Panc1 (cell line): ENCODE measurements at regions not wholly inside any gene's neighbourhood (a gene's known extent, or its start where the extent isn't known, plus 50 kb on each side); places are given as distances from the start of the nearest gene placed in this dataset.

Experiments used
- POLR2AphosphoS5 ChIP-seq: IDR thresholded peaks from 2 replicates; pipeline ENCODE4 v1.6.1; 2012; ENCODE audit warnings: mild to moderate bottlenecking, low read depth, low read length, moderate library complexity
- TF ChIP-seq, protein P1 (sequence below): fragments of 450-650 bp; IDR thresholded peaks from 2 replicates; pipeline ENCODE4 v1.5.1; 2017; ENCODE audit warnings: mild to moderate bottlenecking
- TF ChIP-seq, protein P2 (sequence below), 2 experiments: IDR thresholded peaks; 2 replicates each; pipeline ENCODE4 v1.6.1; 2011 to 2012; ENCODE audit warnings: low read depth in 2 of 2, control low read depth in 1 of 2, low read length in 1 of 2, mild to moderate bottlenecking in 1 of 2, moderate library complexity in 1 of 2; ENCODE audit not compliant: insufficient read depth in 1 of 2

DNA sequence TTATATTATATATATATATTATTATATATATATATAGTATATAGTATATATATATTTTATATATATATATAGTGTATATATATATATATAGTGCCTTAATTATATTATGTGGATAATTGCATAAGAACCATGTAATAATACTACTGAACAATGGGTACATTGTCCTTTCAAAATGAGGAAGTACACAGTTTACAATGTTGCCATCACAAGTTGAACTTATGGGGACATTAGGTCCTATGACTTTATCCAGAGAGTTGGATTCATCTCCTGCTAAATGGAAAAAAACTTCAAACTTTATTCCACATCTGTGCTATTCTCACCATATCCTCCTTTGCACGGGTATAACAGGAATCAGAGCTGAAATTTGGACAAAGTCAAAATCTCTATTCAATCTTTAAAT lies 105.0 kb upstream of the AGR3 start:
- TF ChIP-seq POLR2AphosphoS5: no peak
- TF ChIP-seq, protein P1, sequence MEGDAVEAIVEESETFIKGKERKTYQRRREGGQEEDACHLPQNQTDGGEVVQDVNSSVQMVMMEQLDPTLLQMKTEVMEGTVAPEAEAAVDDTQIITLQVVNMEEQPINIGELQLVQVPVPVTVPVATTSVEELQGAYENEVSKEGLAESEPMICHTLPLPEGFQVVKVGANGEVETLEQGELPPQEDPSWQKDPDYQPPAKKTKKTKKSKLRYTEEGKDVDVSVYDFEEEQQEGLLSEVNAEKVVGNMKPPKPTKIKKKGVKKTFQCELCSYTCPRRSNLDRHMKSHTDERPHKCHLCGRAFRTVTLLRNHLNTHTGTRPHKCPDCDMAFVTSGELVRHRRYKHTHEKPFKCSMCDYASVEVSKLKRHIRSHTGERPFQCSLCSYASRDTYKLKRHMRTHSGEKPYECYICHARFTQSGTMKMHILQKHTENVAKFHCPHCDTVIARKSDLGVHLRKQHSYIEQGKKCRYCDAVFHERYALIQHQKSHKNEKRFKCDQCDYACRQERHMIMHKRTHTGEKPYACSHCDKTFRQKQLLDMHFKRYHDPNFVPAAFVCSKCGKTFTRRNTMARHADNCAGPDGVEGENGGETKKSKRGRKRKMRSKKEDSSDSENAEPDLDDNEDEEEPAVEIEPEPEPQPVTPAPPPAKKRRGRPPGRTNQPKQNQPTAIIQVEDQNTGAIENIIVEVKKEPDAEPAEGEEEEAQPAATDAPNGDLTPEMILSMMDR: no peak
- TF ChIP-seq, protein P2, sequence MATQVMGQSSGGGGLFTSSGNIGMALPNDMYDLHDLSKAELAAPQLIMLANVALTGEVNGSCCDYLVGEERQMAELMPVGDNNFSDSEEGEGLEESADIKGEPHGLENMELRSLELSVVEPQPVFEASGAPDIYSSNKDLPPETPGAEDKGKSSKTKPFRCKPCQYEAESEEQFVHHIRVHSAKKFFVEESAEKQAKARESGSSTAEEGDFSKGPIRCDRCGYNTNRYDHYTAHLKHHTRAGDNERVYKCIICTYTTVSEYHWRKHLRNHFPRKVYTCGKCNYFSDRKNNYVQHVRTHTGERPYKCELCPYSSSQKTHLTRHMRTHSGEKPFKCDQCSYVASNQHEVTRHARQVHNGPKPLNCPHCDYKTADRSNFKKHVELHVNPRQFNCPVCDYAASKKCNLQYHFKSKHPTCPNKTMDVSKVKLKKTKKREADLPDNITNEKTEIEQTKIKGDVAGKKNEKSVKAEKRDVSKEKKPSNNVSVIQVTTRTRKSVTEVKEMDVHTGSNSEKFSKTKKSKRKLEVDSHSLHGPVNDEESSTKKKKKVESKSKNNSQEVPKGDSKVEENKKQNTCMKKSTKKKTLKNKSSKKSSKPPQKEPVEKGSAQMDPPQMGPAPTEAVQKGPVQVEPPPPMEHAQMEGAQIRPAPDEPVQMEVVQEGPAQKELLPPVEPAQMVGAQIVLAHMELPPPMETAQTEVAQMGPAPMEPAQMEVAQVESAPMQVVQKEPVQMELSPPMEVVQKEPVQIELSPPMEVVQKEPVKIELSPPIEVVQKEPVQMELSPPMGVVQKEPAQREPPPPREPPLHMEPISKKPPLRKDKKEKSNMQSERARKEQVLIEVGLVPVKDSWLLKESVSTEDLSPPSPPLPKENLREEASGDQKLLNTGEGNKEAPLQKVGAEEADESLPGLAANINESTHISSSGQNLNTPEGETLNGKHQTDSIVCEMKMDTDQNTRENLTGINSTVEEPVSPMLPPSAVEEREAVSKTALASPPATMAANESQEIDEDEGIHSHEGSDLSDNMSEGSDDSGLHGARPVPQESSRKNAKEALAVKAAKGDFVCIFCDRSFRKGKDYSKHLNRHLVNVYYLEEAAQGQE (IDR thresholded peaks at IDR 0.05; ENCODE audit: insufficient read depth in 1 of 2, low read depth in 2 of 2, low read length in 1 of 2): no peak
